ENCODE measurements at regions not wholly inside any gene's neighbourhood (a gene's known extent, or its start where the extent isn't known, plus 50 kb on each side); places are given as distances from the start of the nearest gene placed in this dataset.
A peak's percentile ranks its signal among the peaks of the same experiment; 100 is the strongest.

DNA sequence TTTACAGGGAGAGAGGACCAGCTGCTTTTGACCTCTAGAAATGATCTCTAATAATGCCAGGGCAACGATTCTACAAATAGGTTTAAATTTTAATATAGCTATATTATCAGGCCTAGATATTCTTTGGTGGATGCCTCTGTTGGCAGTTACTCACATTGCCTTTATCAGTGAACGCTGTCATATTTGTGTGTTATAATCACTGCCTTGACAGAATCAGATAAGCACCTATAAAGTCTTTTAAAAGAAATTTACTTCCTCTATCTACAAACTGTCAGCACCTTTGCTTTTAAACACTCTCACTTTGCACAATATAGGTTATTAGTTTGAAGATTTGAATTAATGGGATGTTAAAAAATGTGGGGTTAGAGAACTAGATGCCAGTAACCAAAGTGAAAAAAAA, 324.1 kb downstream of the ZIC1 start:
- Histone ChIP-seq H3K36me3 (ENCODE audit: insufficient read depth, low read length) (no peaks in the 10 kb centered on the region), H3K27ac (ENCODE audit: low read length) (no peak overlapping the region), H3K9me3 (ENCODE audit: low read length) (no peaks in the 10 kb centered on the region), H3K4me2 (ENCODE audit: low read length) (no peak overlapping the region), H4K20me1 (ENCODE audit: insufficient read depth) (no peaks in the 10 kb centered on the region), H3K9ac (ENCODE audit: low read length) (no peak overlapping the region), H3K79me2 (replicated peaks; ENCODE audit: insufficient read depth, low read length) (no peaks in the 10 kb centered on the region), H3K27me3 (ENCODE audit: insufficient read depth, low read depth, low read length) (no peaks in the 10 kb centered on the region), H3F3A (ENCODE audit: insufficient read depth, low read length, poor library complexity, severe bottlenecking) (no peaks in the 10 kb centered on the region), H2AFZ (ENCODE audit: low read depth, low read length) (peak overlapping the region; percentile 35), H3K9me2 (ENCODE audit: insufficient read depth, low read length) (no peaks in the 10 kb centered on the region), H3K4me3 (ENCODE audit: low read length) (no peak overlapping the region)
- TF ChIP-seq POLR2AphosphoS5 (IDR thresholded peaks at IDR 0.05) = no peak
- TF ChIP-seq EP300 (conservative IDR thresholded peaks at IDR 0.05; ENCODE audit: poor library complexity, severe bottlenecking) = no peak
- TF ChIP-seq, protein P1, sequence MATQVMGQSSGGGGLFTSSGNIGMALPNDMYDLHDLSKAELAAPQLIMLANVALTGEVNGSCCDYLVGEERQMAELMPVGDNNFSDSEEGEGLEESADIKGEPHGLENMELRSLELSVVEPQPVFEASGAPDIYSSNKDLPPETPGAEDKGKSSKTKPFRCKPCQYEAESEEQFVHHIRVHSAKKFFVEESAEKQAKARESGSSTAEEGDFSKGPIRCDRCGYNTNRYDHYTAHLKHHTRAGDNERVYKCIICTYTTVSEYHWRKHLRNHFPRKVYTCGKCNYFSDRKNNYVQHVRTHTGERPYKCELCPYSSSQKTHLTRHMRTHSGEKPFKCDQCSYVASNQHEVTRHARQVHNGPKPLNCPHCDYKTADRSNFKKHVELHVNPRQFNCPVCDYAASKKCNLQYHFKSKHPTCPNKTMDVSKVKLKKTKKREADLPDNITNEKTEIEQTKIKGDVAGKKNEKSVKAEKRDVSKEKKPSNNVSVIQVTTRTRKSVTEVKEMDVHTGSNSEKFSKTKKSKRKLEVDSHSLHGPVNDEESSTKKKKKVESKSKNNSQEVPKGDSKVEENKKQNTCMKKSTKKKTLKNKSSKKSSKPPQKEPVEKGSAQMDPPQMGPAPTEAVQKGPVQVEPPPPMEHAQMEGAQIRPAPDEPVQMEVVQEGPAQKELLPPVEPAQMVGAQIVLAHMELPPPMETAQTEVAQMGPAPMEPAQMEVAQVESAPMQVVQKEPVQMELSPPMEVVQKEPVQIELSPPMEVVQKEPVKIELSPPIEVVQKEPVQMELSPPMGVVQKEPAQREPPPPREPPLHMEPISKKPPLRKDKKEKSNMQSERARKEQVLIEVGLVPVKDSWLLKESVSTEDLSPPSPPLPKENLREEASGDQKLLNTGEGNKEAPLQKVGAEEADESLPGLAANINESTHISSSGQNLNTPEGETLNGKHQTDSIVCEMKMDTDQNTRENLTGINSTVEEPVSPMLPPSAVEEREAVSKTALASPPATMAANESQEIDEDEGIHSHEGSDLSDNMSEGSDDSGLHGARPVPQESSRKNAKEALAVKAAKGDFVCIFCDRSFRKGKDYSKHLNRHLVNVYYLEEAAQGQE (IDR thresholded peaks at IDR 0.05; ENCODE audit: borderline replicate concordance) = no peak
- TF ChIP-seq, protein P2, sequence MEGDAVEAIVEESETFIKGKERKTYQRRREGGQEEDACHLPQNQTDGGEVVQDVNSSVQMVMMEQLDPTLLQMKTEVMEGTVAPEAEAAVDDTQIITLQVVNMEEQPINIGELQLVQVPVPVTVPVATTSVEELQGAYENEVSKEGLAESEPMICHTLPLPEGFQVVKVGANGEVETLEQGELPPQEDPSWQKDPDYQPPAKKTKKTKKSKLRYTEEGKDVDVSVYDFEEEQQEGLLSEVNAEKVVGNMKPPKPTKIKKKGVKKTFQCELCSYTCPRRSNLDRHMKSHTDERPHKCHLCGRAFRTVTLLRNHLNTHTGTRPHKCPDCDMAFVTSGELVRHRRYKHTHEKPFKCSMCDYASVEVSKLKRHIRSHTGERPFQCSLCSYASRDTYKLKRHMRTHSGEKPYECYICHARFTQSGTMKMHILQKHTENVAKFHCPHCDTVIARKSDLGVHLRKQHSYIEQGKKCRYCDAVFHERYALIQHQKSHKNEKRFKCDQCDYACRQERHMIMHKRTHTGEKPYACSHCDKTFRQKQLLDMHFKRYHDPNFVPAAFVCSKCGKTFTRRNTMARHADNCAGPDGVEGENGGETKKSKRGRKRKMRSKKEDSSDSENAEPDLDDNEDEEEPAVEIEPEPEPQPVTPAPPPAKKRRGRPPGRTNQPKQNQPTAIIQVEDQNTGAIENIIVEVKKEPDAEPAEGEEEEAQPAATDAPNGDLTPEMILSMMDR (IDR thresholded peaks at IDR 0.05; ENCODE audit: poor library complexity, severe bottlenecking) = no peak
- TF ChIP-seq RAD21 (conservative IDR thresholded peaks at IDR 0.05) = no peak
- no peak for TF ChIP-seq MXI1 (conservative IDR thresholded peaks at IDR 0.05; ENCODE audit: poor library complexity, severe bottlenecking)
- TF ChIP-seq TAF1 (IDR thresholded peaks at IDR 0.05; ENCODE audit: low read depth) = no peak
- TF ChIP-seq EZH2 (IDR thresholded peaks at IDR 0.05; ENCODE audit: borderline replicate concordance, insufficient read depth, low read length, poor library complexity, severe bottlenecking) = no peak
- TF ChIP-seq SMC3 (conservative IDR thresholded peaks at IDR 0.05; ENCODE audit: poor library complexity) = no peak

DNA sequence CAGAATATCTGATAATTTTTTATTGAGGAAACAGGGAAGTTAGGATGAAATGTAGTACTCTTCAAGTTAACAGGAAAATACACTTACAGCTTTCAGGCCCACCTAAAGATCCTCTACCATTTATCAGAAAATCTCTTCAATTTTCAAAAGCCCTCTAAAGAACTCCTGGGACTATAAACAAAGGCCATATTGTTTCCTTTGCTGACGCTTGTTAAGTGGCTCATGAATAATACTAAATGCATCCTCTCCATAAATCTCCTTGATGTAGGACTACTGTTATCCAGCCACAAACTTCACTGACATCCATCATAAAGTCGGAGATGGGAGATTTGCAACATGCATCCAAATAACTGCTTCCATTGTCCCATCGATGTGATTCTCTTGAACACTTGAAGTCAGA, 326.5 kb downstream of the ZIC1 start:
- Histone ChIP-seq H4K20me1 (ENCODE audit: insufficient read depth) (no peaks in the 10 kb centered on the region), H3K27me3 (ENCODE audit: insufficient read depth, low read depth, low read length) (no peaks in the 10 kb centered on the region), H3K9ac (ENCODE audit: low read length) (no peak overlapping the region), H3K79me2 (replicated peaks; ENCODE audit: insufficient read depth, low read length) (no peaks in the 10 kb centered on the region), H3K9me3 (ENCODE audit: low read length) (no peaks in the 10 kb centered on the region), H2AFZ (ENCODE audit: low read depth, low read length) (no peak overlapping the region), H3K9me2 (ENCODE audit: insufficient read depth, low read length) (no peaks in the 10 kb centered on the region), H3K27ac (ENCODE audit: low read length) (no peak overlapping the region), H3K4me3 (ENCODE audit: low read length) (no peak overlapping the region), H3F3A (ENCODE audit: insufficient read depth, low read length, poor library complexity, severe bottlenecking) (no peaks in the 10 kb centered on the region), H3K4me2 (ENCODE audit: low read length) (no peak overlapping the region), H3K36me3 (ENCODE audit: insufficient read depth, low read length) (no peaks in the 10 kb centered on the region)
- TF ChIP-seq POLR2AphosphoS5 (IDR thresholded peaks at IDR 0.05) (no peak), EZH2 (IDR thresholded peaks at IDR 0.05; ENCODE audit: borderline replicate concordance, insufficient read depth, low read length, poor library complexity, severe bottlenecking) (no peak), EP300 (conservative IDR thresholded peaks at IDR 0.05; ENCODE audit: poor library complexity, severe bottlenecking) (no peak), TAF1 (IDR thresholded peaks at IDR 0.05; ENCODE audit: low read depth) (no peak), RAD21 (conservative IDR thresholded peaks at IDR 0.05) (no peak), SMC3 (conservative IDR thresholded peaks at IDR 0.05; ENCODE audit: poor library complexity) (no peak), MXI1 (conservative IDR thresholded peaks at IDR 0.05; ENCODE audit: poor library complexity, severe bottlenecking) (no peak)
- TF ChIP-seq, protein P2 (IDR thresholded peaks at IDR 0.05; ENCODE audit: poor library complexity, severe bottlenecking) = no peak
- TF ChIP-seq, protein P1 (IDR thresholded peaks at IDR 0.05; ENCODE audit: borderline replicate concordance) = no peak
